Uterus (tissue), 3 donors: ENCODE measurements at regions not wholly inside any gene's neighbourhood (a gene's known extent, or its start where the extent isn't known, plus 50 kb on each side); places are given as distances from the start of the nearest gene placed in this dataset.

Experiments used
- DNase-seq, 2 donors: peaks; one replicate each; pipeline ENCODE4 v3.0.0-alpha.2; 2019 to 2020
- H3K27ac ChIP-seq, 2 donors: fragments of 200-600 bp; sonication (generic); 1 replicate in 1 of 2; 2 replicates in 1 of 2; pipeline ENCODE4 v1.5.1; 2016 to 2018
- H3K27me3 ChIP-seq, 2 donors: fragments of 200-600 bp; sonication (generic); one replicate each; pipeline ENCODE4 v1.5.1; 2018 to 2019; ENCODE audit warnings: control low read depth in 1 of 2
- H3K36me3 ChIP-seq, 2 donors: fragments of 200-600 bp; sonication (generic); one replicate each; pipeline ENCODE4 v1.5.1; 2019; ENCODE audit warnings: control low read depth in 1 of 2
- H3K4me1 ChIP-seq, 2 donors: fragments of 200-600 bp; sonication (generic); one replicate each; pipeline ENCODE4 v1.5.1; 2018 to 2019; ENCODE audit warnings: control low read depth in 1 of 2
- H3K4me3 ChIP-seq, 2 donors: fragments of 200-600 bp; sonication (generic); 1 replicate in 1 of 2; 2 replicates in 1 of 2; pipeline ENCODE4 v1.5.1; 2018 to 2019; ENCODE audit warnings: mild to moderate bottlenecking in 1 of 2
- H3K9me3 ChIP-seq, 2 donors: fragments of 200-600 bp; sonication (generic); one replicate each; pipeline ENCODE4 v1.5.1; 2019; ENCODE audit warnings: control low read depth in 1 of 2
- CTCF ChIP-seq, 4 experiments: fragments of 200-600 bp in 2 of 4; fragments of 450-650 bp in 2 of 4; sonication (generic) in 2 of 4; IDR thresholded peaks; one replicate each; pipeline ENCODE4 v1.5.1; 2016 to 2019; ENCODE audit warnings: antibody characterized with exemption in 4 of 4, mild to moderate bottlenecking in 2 of 4, moderate library complexity in 1 of 4
- POLR2A ChIP-seq, 2 donors: fragments of 450-650 bp; IDR thresholded peaks; one replicate each; pipeline ENCODE4 v1.6.1; 2016; ENCODE audit warnings: antibody characterized with exemption in 2 of 2, mild to moderate bottlenecking in 1 of 2, moderate library complexity in 1 of 2
- intact Hi-C: fragments of 100-400 bp; cut with DNase I; formaldehyde crosslinking; loops from one replicate; pipeline ENCODE4 v1.15.1; 2023; ENCODE audit warnings: low total_unique reads
- donor health status: DM: yes; HTN: yes; CAD: no.

- H3K4me1 ChIP-seq = no peaks in the 10 kb centered on the region
- no peak overlapping the region for H3K4me3 ChIP-seq
- H3K27me3 ChIP-seq = no peaks in the 10 kb centered on the region
- H3K27ac ChIP-seq = no peak overlapping the region
- no peak for DNase-seq
- H3K9me3 ChIP-seq = no peaks in the 10 kb centered on the region
- TF ChIP-seq POLR2A (IDR thresholded peaks at IDR 0.05) = no peak
- TF ChIP-seq CTCF (IDR thresholded peaks at IDR 0.05) = no peak
- H3K36me3 ChIP-seq = no peaks in the 10 kb centered on the region
- intact Hi-C loops = no loop called here
Observed at GRCh38 chr5:111929867-111930266, 172.9 kb upstream of the NREP start.

- no peaks in the 10 kb centered on the region for H3K27me3 ChIP-seq
- no peaks in the 10 kb centered on the region for H3K36me3 ChIP-seq
- TF ChIP-seq CTCF (IDR thresholded peaks at IDR 0.05) (no peak), POLR2A (IDR thresholded peaks at IDR 0.05) (no peak)
- no peak for DNase-seq
- H3K27ac ChIP-seq = no peak overlapping the region
- H3K4me3 ChIP-seq = no peak overlapping the region
- H3K9me3 ChIP-seq = no peaks in the 10 kb centered on the region
- no peaks in the 10 kb centered on the region for H3K4me1 ChIP-seq
- intact Hi-C loops = no loop called here
Observed at GRCh38 chr5:111929261-111929660, 172.3 kb upstream of the NREP start.

- TF ChIP-seq POLR2A (IDR thresholded peaks at IDR 0.05) (no peak), CTCF (IDR thresholded peaks at IDR 0.05) (no peak)
- Histone ChIP-seq H3K27me3 (no peaks in the 10 kb centered on the region), H3K9me3 (no peaks in the 10 kb centered on the region), H3K4me3 (no peak overlapping the region), H3K4me1 (no peaks in the 10 kb centered on the region), H3K36me3 (no peaks in the 10 kb centered on the region), H3K27ac (no peak overlapping the region)
- intact Hi-C loops = no loop called here
- no peak for DNase-seq
Observed at GRCh38 chr5:111928511-111928910, 171.5 kb upstream of the NREP start.

- H3K36me3 ChIP-seq = no peaks in the 10 kb centered on the region
- no peaks in the 10 kb centered on the region for H3K9me3 ChIP-seq
- DNase-seq = no peak
- no peak overlapping the region for H3K27ac ChIP-seq
- TF ChIP-seq POLR2A (IDR thresholded peaks at IDR 0.05) (no peak), CTCF (IDR thresholded peaks at IDR 0.05) (no peak)
- H3K4me1 ChIP-seq = no peaks in the 10 kb centered on the region
- no peaks in the 10 kb centered on the region for H3K27me3 ChIP-seq
- H3K4me3 ChIP-seq = no peak overlapping the region
- intact Hi-C loops = no loop called here
Observed at GRCh38 chr5:111927191-111927590, 170.2 kb upstream of the NREP start.

- H3K9me3 ChIP-seq = no peaks in the 10 kb centered on the region
- no peak overlapping the region for H3K27ac ChIP-seq
- intact Hi-C loops = no loop called here
- H3K4me3 ChIP-seq = no peak overlapping the region
- no peak for DNase-seq
- H3K27me3 ChIP-seq = no peaks in the 10 kb centered on the region
- no peaks in the 10 kb centered on the region for H3K4me1 ChIP-seq
- H3K36me3 ChIP-seq = no peaks in the 10 kb centered on the region
- TF ChIP-seq POLR2A (IDR thresholded peaks at IDR 0.05) (no peak), CTCF (IDR thresholded peaks at IDR 0.05) (no peak)
Observed at GRCh38 chr5:111926026-111926425, 169.0 kb upstream of the NREP start.
